ENCODE measurements at regions not wholly inside any gene's neighbourhood (a gene's known extent, or its start where the extent isn't known, plus 50 kb on each side); places are given as distances from the start of the nearest gene placed in this dataset.
"Not testable (repeated sequence)": the region's sequence is repeated elsewhere in the genome, so short reads cannot be mapped to it uniquely, and the experiment has no call there.

- DNase-seq (ENCODE audit: low read depth) = no peak
Observed at GRCh38 chr15:95142531-95142930, 911.2 kb downstream of the MCTP2 start.

GRCh38 chr15:95146481-95146880 lies 915.1 kb downstream of the MCTP2 start:
- no peak for DNase-seq (ENCODE audit: low read depth)

- no peak for DNase-seq (ENCODE audit: low read depth)
Observed at GRCh38 chr15:95148183-95148582, 916.8 kb downstream of the MCTP2 start.

- no peak for DNase-seq (ENCODE audit: low read depth)
Observed at GRCh38 chr15:95149036-95149435, 917.7 kb downstream of the MCTP2 start.

GRCh38 chr15:95149771-95150170 lies 918.4 kb downstream of the MCTP2 start:
- no peak for DNase-seq (ENCODE audit: low read depth)

GRCh38 chr15:95150466-95150865 lies 919.1 kb downstream of the MCTP2 start:
- no peak for DNase-seq (ENCODE audit: low read depth)

GRCh38 chr15:95152741-95153140 lies 921.4 kb downstream of the MCTP2 start:
- no peak for DNase-seq (ENCODE audit: low read depth)

- not testable (repeated sequence) for DNase-seq (ENCODE audit: low read depth)
Observed at GRCh38 chr15:95153201-95153600, 921.8 kb downstream of the MCTP2 start.

- DNase-seq (ENCODE audit: low read depth) = no peak
Observed at GRCh38 chr15:95160316-95160715, 929.0 kb downstream of the MCTP2 start.

GRCh38 chr15:95162069-95162468 lies 930.7 kb downstream of the MCTP2 start:
- DNase-seq (ENCODE audit: low read depth) = no peak

GRCh38 chr15:95162531-95162930 lies 931.2 kb downstream of the MCTP2 start:
- DNase-seq (ENCODE audit: low read depth) = no peak

GRCh38 chr15:95162967-95163531 lies 931.7 kb downstream of the MCTP2 start:
- DNase-seq (ENCODE audit: low read depth) = no peak

GRCh38 chr15:95168152-95168551 lies 936.8 kb downstream of the MCTP2 start:
- DNase-seq (ENCODE audit: low read depth) = no peak

- DNase-seq (ENCODE audit: low read depth) = no peak
Observed at GRCh38 chr15:95168951-95169431, 937.6 kb downstream of the MCTP2 start.

GRCh38 chr15:95169541-95170459 lies 938.4 kb downstream of the MCTP2 start:
- no peak for DNase-seq (ENCODE audit: low read depth)

GRCh38 chr15:95170561-95171380 lies 939.4 kb downstream of the MCTP2 start:
- DNase-seq (ENCODE audit: low read depth) = no peak

GRCh38 chr15:95171564-95171963 lies 940.2 kb downstream of the MCTP2 start:
- DNase-seq (ENCODE audit: low read depth) = no peak

- DNase-seq (ENCODE audit: low read depth) = no peak
Observed at GRCh38 chr15:95174301-95175259, 943.2 kb downstream of the MCTP2 start.

- no peak for DNase-seq (ENCODE audit: low read depth)
Observed at GRCh38 chr15:95175914-95176658, 944.7 kb downstream of the MCTP2 start.

GRCh38 chr15:95176794-95177577 lies 945.6 kb downstream of the MCTP2 start:
- no peak for DNase-seq (ENCODE audit: low read depth)
